ENCODE measurements at regions not wholly inside any gene's neighbourhood (a gene's known extent, or its start where the extent isn't known, plus 50 kb on each side); places are given as distances from the start of the nearest gene placed in this dataset.

DNA sequence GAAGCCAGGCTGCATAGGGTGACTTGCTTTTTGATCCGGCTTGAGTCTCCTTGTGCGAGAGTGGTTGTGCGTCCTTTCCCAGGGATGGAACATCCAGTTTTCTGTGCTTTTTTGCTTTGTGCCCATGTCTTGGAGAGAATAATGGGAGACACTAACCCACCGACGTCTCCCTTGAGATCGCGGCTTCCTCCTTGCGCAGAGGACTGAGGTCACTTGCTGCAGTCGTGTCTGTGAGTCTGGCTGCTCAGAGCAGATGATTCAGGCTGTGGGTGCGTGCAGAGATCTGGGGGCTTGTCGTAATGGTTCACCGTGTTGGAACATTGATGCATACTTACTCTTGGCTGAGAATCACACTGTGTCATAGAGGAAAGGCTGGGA lies 164.5 kb upstream of the CACNA1E start:
- no peak for TF ChIP-seq CTCF (IDR thresholded peaks at IDR 0.05)
- TF ChIP-seq POLR2A (IDR thresholded peaks at IDR 0.05), result no peak

All from thyroid gland (tissue), 4 donors.